C4-2B (cell line): ENCODE measurements at regions not wholly inside any gene's neighbourhood (a gene's known extent, or its start where the extent isn't known, plus 50 kb on each side); places are given as distances from the start of the nearest gene placed in this dataset.

Experiments
- H3K27ac ChIP-seq: fragments of 450-650 bp; 2 replicates; pipeline ENCODE4 v1.5.1; 2017
- ZFX ChIP-seq: fragments of 450-650 bp; IDR thresholded peaks from 2 replicates; pipeline ENCODE4 v1.6.1; 2017
- TF ChIP-seq, protein P1 (sequence below): fragments of 450-650 bp; conservative IDR thresholded peaks from 2 replicates; pipeline ENCODE4 v1.5.1; 2017; ENCODE audit warnings: mild to moderate bottlenecking

DNA sequence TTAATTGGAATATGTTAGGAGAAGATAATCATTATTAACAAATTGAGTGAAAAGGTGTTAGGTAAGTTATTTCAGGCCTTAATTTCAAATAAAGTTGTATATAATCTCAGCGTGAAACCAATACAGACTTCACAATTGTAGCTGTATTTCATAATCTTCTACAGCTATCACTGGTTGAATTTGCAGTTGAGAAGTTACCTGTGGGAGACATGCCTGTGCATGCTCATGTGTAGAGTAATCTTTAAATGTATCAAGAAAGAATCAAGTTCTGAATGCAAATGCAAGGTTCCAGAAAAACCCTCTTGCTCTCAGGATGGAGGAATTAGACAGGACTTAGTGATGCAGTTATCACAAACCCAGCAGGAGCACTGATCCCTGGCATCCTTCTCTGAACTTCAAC lies 938.4 kb upstream of the SLC10A2 start:
- H3K27ac ChIP-seq, result no peak overlapping the region
- TF ChIP-seq ZFX, result no peak
- TF ChIP-seq, protein P1, sequence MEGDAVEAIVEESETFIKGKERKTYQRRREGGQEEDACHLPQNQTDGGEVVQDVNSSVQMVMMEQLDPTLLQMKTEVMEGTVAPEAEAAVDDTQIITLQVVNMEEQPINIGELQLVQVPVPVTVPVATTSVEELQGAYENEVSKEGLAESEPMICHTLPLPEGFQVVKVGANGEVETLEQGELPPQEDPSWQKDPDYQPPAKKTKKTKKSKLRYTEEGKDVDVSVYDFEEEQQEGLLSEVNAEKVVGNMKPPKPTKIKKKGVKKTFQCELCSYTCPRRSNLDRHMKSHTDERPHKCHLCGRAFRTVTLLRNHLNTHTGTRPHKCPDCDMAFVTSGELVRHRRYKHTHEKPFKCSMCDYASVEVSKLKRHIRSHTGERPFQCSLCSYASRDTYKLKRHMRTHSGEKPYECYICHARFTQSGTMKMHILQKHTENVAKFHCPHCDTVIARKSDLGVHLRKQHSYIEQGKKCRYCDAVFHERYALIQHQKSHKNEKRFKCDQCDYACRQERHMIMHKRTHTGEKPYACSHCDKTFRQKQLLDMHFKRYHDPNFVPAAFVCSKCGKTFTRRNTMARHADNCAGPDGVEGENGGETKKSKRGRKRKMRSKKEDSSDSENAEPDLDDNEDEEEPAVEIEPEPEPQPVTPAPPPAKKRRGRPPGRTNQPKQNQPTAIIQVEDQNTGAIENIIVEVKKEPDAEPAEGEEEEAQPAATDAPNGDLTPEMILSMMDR, result no peak

- TF ChIP-seq ZFX, result no peak
- TF ChIP-seq, protein P1, result no peak
- no peak overlapping the region for H3K27ac ChIP-seq
These were observed 936.0 kb upstream of the SLC10A2 start for GRCh38 chr13:104002216-104002615.

DNA sequence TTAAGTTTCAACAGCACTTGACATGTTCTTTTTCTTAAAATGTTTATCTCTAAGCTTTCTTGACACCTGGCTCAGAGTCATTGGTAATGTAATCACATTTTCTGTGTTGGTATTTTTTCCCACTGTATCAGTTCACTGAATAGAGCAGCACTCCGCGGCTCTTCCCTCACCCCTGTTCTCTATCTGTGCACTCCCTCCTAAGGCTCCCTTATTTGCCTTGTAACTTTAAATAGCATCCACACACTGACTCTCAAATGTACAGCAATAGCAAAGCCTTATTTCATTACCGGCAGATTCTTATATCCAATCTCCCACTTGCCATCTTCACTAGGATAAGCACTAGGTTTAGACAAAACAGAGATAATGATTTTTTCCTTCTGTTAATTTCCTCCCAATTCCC lies 935.5 kb upstream of the SLC10A2 start:
- TF ChIP-seq, protein P1, result no peak
- TF ChIP-seq ZFX, result no peak
- no peak overlapping the region for H3K27ac ChIP-seq

GRCh38 chr13:103996733-103997132 lies 930.5 kb upstream of the SLC10A2 start:
- no peak overlapping the region for H3K27ac ChIP-seq
- TF ChIP-seq, protein P1, result no peak
- no peak for TF ChIP-seq ZFX

GRCh38 chr13:103983948-103984347 lies 917.7 kb upstream of the SLC10A2 start:
- no peak for TF ChIP-seq ZFX
- TF ChIP-seq, protein P1, result no peak
- H3K27ac ChIP-seq, result no peak overlapping the region

DNA sequence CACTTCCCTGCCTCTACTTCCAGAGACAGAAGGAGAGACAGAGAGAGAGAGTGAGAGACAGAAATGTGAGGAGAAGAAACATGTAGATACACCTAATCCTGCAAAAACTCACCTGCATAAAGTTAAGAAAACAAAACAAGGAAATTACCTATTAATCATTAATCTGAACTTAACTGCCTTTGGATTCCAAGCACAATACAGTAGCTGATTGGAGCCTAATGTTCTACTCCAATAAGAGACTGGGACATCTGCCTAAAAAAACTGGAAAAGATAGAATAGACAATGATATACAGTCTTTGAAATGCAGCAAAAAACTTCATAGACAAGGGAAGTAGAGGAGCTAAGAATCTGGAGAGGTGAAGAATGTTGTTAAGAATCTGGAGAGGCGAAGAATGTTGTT lies 910.2 kb upstream of the SLC10A2 start:
- H3K27ac ChIP-seq, result no peak overlapping the region
- no peak for TF ChIP-seq ZFX
- TF ChIP-seq, protein P1, result no peak

- H3K27ac ChIP-seq, result no peak overlapping the region
- TF ChIP-seq, protein P1, result no peak
- TF ChIP-seq ZFX, result no peak
These were observed 907.5 kb upstream of the SLC10A2 start for GRCh38 chr13:103973740-103974139.
